GM21381 (cell line): ENCODE measurements at regions not wholly inside any gene's neighbourhood (a gene's known extent, or its start where the extent isn't known, plus 50 kb on each side); places are given as distances from the start of the nearest gene placed in this dataset.

ENCODE experiments used
- ATAC-seq: cut with Tn5 transposase; IDR thresholded peaks from one replicate; pipeline ENCODE4 v1.9.1; 2021; ENCODE audit warnings: mild to moderate bottlenecking, moderate library complexity; ENCODE audit not compliant: unreplicated experiment

GRCh38 chr2:38509947-38510326, 92.8 kb downstream of the HNRNPLL start:
- ATAC-seq = no peak

- ATAC-seq = no peak
Observed at GRCh38 chr2:38509314-38509946, 93.3 kb downstream of the HNRNPLL start.

- peak; percentile 71 for ATAC-seq
Observed at GRCh38 chr2:38508311-38509039, 94.3 kb downstream of the HNRNPLL start.

- no peak for ATAC-seq
Observed at GRCh38 chr2:38507712-38508111, 95.0 kb downstream of the HNRNPLL start.

DNA sequence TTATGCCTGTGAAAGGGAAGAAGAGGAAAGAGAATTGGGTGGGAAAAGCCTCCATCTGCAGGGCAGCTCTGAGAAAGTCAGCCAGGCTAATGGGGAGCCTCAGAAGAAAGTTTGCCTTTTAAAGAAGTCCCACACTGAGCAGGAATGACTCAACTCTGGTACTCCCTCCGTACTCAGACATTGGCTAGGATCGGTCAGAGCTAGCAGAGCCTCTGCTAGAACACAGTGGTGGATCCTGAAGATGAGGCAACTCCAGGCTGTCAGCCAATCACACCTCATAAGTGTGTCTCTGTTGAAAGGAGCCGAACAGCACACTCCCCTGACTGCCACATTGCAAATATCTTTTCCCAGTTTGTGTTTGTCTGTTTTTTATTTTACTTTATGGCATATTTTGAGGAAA, 96.9 kb downstream of the HNRNPLL start:
- ATAC-seq = no peak

DNA sequence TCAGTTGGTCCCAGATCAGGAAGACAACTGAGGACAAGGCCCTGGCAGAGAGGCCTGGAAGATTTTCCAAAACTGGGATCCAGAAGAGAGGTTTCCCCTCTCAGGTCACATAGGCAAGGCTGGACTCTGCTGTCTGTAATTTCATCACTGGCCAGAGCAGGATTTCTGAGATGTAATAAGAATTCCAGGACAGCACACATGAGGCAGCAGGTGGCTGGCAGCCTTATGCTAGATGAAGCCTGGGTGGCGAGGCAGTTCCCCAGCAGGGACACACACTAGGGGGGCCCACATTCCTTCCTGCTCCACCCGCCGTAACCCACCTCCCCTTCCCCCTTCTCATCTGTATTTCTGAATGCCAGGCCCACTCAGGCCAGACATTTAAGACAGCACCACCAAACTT, 98.6 kb downstream of the HNRNPLL start:
- ATAC-seq = no peak

DNA sequence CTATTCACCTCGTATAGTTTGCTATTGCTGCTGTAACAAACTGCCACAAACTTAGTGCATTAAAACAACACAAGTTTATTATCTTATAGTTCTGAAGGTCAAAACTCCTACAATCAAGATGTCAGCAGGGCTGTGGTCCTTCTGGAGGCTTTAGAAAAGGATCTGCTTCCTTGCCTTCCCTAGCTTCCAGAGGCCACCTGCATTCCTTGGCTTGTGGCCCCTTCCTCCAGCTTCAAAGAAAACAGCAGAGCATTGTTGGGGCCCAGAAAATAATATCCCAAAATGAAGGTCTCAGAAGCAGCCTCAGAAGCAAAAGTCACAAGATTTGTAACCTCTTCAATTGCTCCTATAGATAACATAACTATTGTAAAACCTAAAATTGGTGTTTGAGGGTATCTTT, 100.6 kb downstream of the HNRNPLL start:
- no peak for ATAC-seq

- ATAC-seq = no peak
Observed at GRCh38 chr2:38500283-38500634, 102.5 kb downstream of the HNRNPLL start.

- no peak for ATAC-seq
Observed at GRCh38 chr2:38499548-38500282, 103.0 kb downstream of the HNRNPLL start.

- ATAC-seq = no peak
Observed at GRCh38 chr2:38498045-38498481, 104.7 kb downstream of the HNRNPLL start.

GRCh38 chr2:38497670-38498037, 105.1 kb downstream of the HNRNPLL start:
- no peak for ATAC-seq

DNA sequence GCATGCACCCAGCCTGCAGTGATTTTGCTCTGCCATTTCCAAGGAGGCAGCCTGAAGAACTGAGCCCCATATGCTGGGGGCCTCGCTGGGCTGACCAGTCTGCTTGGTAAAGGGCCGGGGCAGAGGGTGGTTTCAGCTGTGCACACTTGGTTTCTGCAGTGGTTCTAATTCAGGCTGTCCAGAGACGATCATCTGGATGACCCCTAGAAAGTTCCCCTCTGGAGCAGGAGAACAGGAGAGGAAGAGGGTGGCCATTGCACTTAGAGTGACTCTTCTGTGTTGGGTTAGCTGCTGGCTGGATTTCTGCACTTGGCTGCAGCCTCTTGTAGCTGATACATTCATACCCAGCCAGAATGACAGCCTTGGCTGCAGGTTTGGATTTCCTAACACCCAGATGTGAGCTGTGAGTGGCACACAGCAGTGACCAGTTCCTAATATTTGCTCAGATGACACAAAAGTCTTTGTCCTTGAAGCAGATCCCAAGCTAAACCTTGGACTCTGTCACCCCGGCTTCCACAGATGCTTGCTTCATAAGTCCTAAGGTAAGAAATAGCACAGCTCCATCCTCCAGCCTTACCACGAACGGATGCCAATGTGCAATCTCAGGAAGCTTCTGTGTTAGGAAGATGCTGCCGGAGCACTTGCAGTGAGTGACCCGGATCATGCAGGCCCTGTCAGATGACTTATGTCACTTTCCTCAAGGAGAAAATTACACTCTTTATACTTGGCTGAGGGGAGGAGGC, 105.6 kb downstream of the HNRNPLL start:
- ATAC-seq = no peak

- ATAC-seq = no peak
Observed at GRCh38 chr2:38495880-38496279, 106.8 kb downstream of the HNRNPLL start.

GRCh38 chr2:38494394-38494793, 108.3 kb downstream of the HNRNPLL start:
- ATAC-seq = no peak

DNA sequence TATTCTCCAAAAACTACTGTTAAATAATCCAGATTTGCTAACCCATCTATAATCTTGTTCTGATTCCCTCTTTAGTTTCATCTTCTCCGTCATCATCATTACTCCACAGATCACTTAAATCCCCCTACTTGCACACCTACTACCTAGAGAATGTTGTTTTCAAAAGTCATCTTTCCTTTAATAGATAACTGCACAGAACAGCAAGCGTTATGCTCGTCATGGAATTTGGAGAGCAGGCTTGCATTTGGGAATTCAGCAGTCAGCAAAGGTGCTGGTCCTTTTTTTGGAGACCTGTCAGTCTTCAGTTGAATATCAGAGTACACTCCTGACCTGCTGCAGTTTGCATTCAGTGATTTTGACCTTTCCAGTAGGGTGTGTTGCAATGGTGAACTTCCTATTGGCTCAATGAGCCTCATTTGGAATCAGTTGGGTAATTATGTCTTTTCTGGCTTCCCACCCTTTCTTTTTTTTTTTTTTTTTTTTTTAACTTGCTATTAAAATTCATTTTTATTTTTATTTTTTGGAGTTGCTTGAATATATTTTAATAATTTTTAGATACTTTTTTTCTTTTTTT, 110.6 kb downstream of the HNRNPLL start:
- ATAC-seq = no peak

- ATAC-seq = no peak
Observed at GRCh38 chr2:38491436-38491835, 111.3 kb downstream of the HNRNPLL start.

- no peak for ATAC-seq
Observed at GRCh38 chr2:38489846-38490245, 112.8 kb upstream of the ATL2 start.

- ATAC-seq = no peak
Observed at GRCh38 chr2:38487852-38488251, 110.8 kb upstream of the ATL2 start.

DNA sequence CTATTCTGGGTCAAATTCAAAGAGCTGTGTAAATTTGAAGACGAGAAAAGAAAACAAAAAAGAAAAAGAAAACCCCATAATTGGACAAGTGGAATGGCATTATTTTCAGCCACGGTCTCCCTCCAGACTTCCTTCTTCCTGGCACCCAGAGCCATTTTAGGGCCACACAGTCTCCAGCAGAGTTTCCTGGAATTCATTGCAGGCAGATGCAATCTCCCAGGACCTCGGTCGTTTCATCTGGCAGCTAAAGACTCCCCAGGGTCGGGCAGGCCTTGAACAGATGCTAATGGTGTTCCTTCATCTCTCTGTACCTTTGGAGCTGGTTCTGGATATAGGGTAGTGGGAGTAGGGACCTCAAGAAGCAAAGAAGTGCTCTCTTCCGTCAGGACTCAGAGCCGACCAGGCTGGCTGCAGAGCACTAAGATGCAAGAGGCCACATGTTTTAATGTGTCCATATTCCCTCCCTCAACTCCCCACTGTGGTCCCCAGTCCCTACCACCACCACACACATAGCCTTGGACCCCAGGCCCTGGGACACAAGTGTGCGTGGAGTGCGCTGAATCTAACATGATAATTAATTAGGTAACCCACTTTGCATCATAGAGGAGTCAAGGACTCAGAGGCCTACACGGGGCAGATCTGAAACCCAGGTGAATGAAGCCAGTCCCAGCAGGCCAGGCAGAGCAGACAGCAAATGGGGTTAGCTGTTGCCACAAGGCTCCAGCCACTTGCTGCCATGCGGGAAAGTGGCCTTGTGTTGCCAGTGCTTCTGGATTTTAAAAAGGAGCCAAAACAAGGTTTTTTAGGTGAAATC, 109.3 kb upstream of the ATL2 start:
- ATAC-seq = no peak

GRCh38 chr2:38485734-38486133, 108.7 kb upstream of the ATL2 start:
- ATAC-seq = no peak
